Activated CD8-positive, alpha-beta T cell treated with anti-CD3 and anti-CD28 coated beads for 36 hours (primary cell): ENCODE measurements at regions not wholly inside any gene's neighbourhood (a gene's known extent, or its start where the extent isn't known, plus 50 kb on each side); places are given as distances from the start of the nearest gene placed in this dataset.

ENCODE experiments used
- ATAC-seq: fragments of 200-7000 bp; cut with Tn5 transposase; one replicate; pipeline ENCODE4 v1.10.0; 2021; ENCODE audit warnings: mild to moderate bottlenecking, moderate library complexity
- CTCF ChIA-PET: fragments of 350-600 bp; sonication (Branson Sonifier 250); formaldehyde crosslinking; loops from one replicate; lab custom pipeline; 2021; ENCODE audit warnings: antibody characterized with exemption; lab: Charles Lee
- POLR2A ChIA-PET: fragments of 350-600 bp; sonication (Branson Sonifier 250); formaldehyde crosslinking; loops from one replicate; lab custom pipeline; 2021; ENCODE audit warnings: antibody characterized with exemption; lab: Charles Lee
- DNase-seq: peaks from one replicate; pipeline ENCODE4 v3.0.0-alpha.2; 2020
- H3K27ac Mint-ChIP-seq: one replicate; pipeline ENCODE4 v1.8.0; 2021; ENCODE audit warnings: mild to moderate bottlenecking, mixed read lengths
- H3K27me3 Mint-ChIP-seq: one replicate; pipeline ENCODE4 v1.8.0; 2021; ENCODE audit warnings: mixed read lengths
- H3K36me3 Mint-ChIP-seq: one replicate; pipeline ENCODE4 v1.8.0; 2021; ENCODE audit warnings: low read depth, mixed read lengths
- H3K4me1 Mint-ChIP-seq: one replicate; pipeline ENCODE4 v1.8.0; 2021; ENCODE audit warnings: low read depth, mixed read lengths
- H3K4me3 Mint-ChIP-seq: one replicate; pipeline ENCODE4 v1.8.0; 2021; ENCODE audit warnings: mild to moderate bottlenecking, moderate library complexity, mixed read lengths
- H3K9me3 Mint-ChIP-seq: one replicate; pipeline ENCODE4 v1.8.0; 2021; ENCODE audit warnings: mixed read lengths
- intact Hi-C: fragments of 100-400 bp; cut with micrococcal nuclease; formaldehyde crosslinking; loops from one replicate; pipeline ENCODE4 v1.10.0; 2022
- TF ChIP-seq, protein P1 (sequence below): fragments of 200-600 bp; IDR thresholded peaks from one replicate; pipeline ENCODE4 v1.8.0; 2022; ENCODE audit warnings: antibody characterized with exemption, mild to moderate bottlenecking

DNA sequence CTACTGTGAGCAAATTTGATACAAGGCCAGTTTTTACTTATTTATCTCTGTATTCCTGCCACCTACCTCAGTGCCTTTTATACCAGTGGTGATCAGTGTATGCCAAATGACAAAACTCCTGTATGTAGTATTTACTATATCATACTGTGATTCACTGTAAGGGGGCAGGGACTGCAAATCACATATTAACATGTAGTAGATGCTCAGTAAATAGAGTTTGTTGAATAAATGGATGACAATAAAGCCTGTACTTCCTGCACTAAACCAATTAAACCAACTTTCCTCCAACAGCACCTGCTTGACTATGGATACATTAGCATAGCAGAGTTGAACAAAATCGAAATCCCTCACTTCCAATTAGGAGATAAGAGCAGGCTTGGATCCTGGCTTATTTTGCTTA, 73.3 kb upstream of the C1orf87 start:
- intact Hi-C loops = no loop called here
- Mint-ChIP-seq H3K9me3 (no peaks in the 10 kb centered on the region), H3K36me3 (no peaks in the 10 kb centered on the region), H3K4me3 (no peak overlapping the region), H3K27me3 (peaks cover 6% of the 10 kb centered on the region), H3K27ac (no peak overlapping the region), H3K4me1 (no peaks in the 10 kb centered on the region)
- POLR2A ChIA-PET = no interaction called here
- CTCF ChIA-PET = no interaction called here
- DNase-seq = no peak
- TF ChIP-seq, protein P1, sequence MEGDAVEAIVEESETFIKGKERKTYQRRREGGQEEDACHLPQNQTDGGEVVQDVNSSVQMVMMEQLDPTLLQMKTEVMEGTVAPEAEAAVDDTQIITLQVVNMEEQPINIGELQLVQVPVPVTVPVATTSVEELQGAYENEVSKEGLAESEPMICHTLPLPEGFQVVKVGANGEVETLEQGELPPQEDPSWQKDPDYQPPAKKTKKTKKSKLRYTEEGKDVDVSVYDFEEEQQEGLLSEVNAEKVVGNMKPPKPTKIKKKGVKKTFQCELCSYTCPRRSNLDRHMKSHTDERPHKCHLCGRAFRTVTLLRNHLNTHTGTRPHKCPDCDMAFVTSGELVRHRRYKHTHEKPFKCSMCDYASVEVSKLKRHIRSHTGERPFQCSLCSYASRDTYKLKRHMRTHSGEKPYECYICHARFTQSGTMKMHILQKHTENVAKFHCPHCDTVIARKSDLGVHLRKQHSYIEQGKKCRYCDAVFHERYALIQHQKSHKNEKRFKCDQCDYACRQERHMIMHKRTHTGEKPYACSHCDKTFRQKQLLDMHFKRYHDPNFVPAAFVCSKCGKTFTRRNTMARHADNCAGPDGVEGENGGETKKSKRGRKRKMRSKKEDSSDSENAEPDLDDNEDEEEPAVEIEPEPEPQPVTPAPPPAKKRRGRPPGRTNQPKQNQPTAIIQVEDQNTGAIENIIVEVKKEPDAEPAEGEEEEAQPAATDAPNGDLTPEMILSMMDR = no peak
- no peak for ATAC-seq

DNA sequence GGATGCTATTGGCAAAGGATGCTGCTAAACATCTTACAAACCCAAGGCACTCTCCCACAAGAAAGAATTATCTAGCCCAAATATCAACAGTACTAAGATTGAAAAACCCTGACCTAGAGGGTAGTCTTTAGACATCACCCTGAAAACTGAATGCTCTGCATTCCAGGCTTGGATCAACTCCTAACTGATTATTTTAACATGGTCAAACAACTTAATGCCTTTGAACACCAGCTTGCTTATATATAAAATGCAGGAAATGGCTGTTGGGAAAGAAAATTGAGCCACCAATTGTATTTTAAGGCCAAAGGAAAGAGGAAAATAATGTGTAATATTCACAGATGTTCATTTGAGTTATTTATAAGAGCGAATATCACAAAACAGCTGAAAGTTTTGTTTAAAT, 72.2 kb upstream of the C1orf87 start:
- no peak overlapping the region for H3K27ac Mint-ChIP-seq
- intact Hi-C loops = no loop called here
- TF ChIP-seq, protein P1 = no peak
- no peaks in the 10 kb centered on the region for H3K9me3 Mint-ChIP-seq
- ATAC-seq (no peak), DNase-seq (no peak)
- no peak overlapping the region for H3K4me3 Mint-ChIP-seq
- H3K4me1 Mint-ChIP-seq = no peaks in the 10 kb centered on the region
- POLR2A ChIA-PET = no interaction called here
- H3K27me3 Mint-ChIP-seq = peaks cover 7% of the 10 kb centered on the region
- CTCF ChIA-PET = no interaction called here
- H3K36me3 Mint-ChIP-seq = no peaks in the 10 kb centered on the region

DNA sequence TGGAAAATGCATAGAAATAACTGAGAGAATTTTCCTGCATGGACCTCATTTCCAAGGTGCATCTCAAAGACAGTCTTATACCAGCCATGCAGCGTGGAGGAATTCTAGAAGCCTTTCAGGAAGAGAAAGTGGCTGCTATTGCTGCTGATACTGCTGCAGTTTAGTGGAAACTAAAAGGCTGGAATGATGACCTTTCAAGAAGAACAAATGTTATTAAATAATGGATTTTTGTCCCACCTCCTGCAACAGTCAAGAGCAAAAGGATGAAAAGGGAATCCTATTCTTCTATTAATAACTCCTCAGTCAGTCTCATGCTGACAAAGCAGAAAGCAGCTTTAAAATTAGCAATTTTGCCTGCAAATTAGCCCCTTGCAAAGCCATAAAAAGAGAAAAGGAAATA, 68.2 kb upstream of the C1orf87 start:
- intact Hi-C loops = no loop called here
- Mint-ChIP-seq H3K4me1 (no peaks in the 10 kb centered on the region), H3K27ac (no peak overlapping the region), H3K4me3 (no peak overlapping the region), H3K36me3 (no peaks in the 10 kb centered on the region), H3K27me3 (peaks cover 4% of the 10 kb centered on the region), H3K9me3 (no peaks in the 10 kb centered on the region)
- DNase-seq = no peak
- no peak for ATAC-seq
- POLR2A ChIA-PET = no interaction called here
- TF ChIP-seq, protein P1 = no peak
- CTCF ChIA-PET = no interaction called here

DNA sequence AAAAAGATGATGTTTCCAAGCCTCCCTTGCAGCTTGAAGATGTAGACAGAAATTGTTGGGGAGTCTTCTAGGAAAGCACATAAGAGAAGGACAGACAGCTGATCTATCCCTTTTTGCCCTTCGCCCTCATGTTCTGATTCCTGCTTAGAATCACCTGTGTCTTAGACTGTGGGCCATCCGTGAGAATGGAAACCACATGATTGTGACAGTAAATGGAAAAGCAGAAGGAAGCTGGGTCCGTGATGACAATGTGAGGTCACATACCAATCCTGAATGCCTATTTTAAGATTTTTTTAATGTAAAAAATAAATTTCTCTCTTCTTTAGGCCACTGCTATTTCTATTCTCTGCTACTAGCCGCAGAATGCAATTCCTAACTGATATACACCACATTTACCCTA, 67.7 kb upstream of the C1orf87 start:
- intact Hi-C loops = no loop called here
- H3K4me3 Mint-ChIP-seq = no peak overlapping the region
- TF ChIP-seq, protein P1 = no peak
- ChIA-PET CTCF (no interaction called here), POLR2A (no interaction called here)
- H3K36me3 Mint-ChIP-seq = no peaks in the 10 kb centered on the region
- ATAC-seq = no peak
- H3K9me3 Mint-ChIP-seq = no peaks in the 10 kb centered on the region
- no peaks in the 10 kb centered on the region for H3K4me1 Mint-ChIP-seq
- peaks cover 3% of the 10 kb centered on the region for H3K27me3 Mint-ChIP-seq
- no peak for DNase-seq
- no peak overlapping the region for H3K27ac Mint-ChIP-seq

DNA sequence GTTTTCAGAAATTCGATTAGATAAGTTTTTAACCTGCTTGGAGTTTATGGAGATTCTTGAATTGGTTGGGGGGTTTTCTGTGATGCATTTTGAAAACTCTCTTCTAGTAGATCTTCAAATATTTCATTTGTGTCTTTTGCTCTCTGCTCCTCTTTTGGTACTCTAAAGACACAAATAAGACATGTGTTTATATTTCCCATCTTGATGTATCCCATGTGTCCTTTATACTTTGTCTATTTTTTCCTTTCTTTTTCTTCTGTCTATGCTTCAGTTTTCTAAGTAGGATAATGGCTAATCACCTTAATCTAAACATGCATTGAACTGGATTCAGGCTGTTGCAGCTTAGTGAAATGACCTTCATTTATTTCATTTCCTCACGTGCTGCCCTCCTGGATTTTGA, 63.8 kb upstream of the C1orf87 start:
- Mint-ChIP-seq H3K27ac (no peak overlapping the region), H3K4me1 (peaks cover 7% of the 10 kb centered on the region), H3K36me3 (no peaks in the 10 kb centered on the region), H3K4me3 (no peak overlapping the region), H3K9me3 (no peaks in the 10 kb centered on the region), H3K27me3 (peaks cover 2% of the 10 kb centered on the region)
- ChIA-PET CTCF (interaction anchor here (1.8 kb wide), 1 partner anchor 10 kb away, joined by 5 read pairs; no protein-coding TSS in a partner anchor), POLR2A (no interaction called here)
- TF ChIP-seq, protein P1 = no peak
- intact Hi-C loops = no loop called here
- DNase-seq = no peak
- ATAC-seq = no peak
